ENCODE measurements at regions not wholly inside any gene's neighbourhood (a gene's known extent, or its start where the extent isn't known, plus 50 kb on each side); places are given as distances from the start of the nearest gene placed in this dataset.

- no peaks in the 10 kb centered on the region for H3K36me3 ChIP-seq (ENCODE audit: insufficient read depth, low read length)
- Mint-ChIP-seq H3K36me3 (no peaks in the 10 kb centered on the region), H3K27ac (no peak overlapping the region), H3K4me1 (no peaks in the 10 kb centered on the region), H3K27me3 (peaks cover 0 to 3% of the 10 kb centered on the region in 2 donors), H3K4me3 (no peak overlapping the region), H3K9me3 (peaks cover 0 to 8% (median 4%) of the 10 kb centered on the region in 5 donors)
- CTCF ChIA-PET = no interaction called here
- H3K9me3 ChIP-seq (ENCODE audit: low read length) = no peaks in the 10 kb centered on the region
- no peaks in the 10 kb centered on the region for H3K27me3 ChIP-seq (ENCODE audit: insufficient read depth, low read length, poor library complexity, severe bottlenecking)
- H3K4me1 ChIP-seq (ENCODE audit: insufficient read depth, low read length) = no peaks in the 10 kb centered on the region
- H3K4me3 ChIP-seq (ENCODE audit: low read length) = no peak overlapping the region
- POLR2A ChIA-PET = no interaction called here
- no peak for DNase-seq
- H3K27ac ChIP-seq (ENCODE audit: low read depth, low read length) = no peak overlapping the region
These were observed 130.8 kb downstream of the MAFB start for GRCh38 chr20:40558212-40558611.

- Histone ChIP-seq H3K27ac (ENCODE audit: low read depth, low read length) (no peak overlapping the region), H3K9me3 (ENCODE audit: low read length) (no peaks in the 10 kb centered on the region), H3K27me3 (ENCODE audit: insufficient read depth, low read length, poor library complexity, severe bottlenecking) (no peaks in the 10 kb centered on the region), H3K36me3 (ENCODE audit: insufficient read depth, low read length) (no peaks in the 10 kb centered on the region), H3K4me3 (ENCODE audit: low read length) (no peak overlapping the region), H3K4me1 (ENCODE audit: insufficient read depth, low read length) (no peaks in the 10 kb centered on the region)
- ChIA-PET POLR2A (no interaction called here), CTCF (no interaction called here)
- H3K9me3 Mint-ChIP-seq = peaks cover 0 to 8% (median 4%) of the 10 kb centered on the region in 5 donors
- H3K4me1 Mint-ChIP-seq = no peaks in the 10 kb centered on the region
- H3K27me3 Mint-ChIP-seq = peaks cover 8 to 24% of the 10 kb centered on the region in 2 donors
- no peak overlapping the region for H3K27ac Mint-ChIP-seq
- no peaks in the 10 kb centered on the region for H3K36me3 Mint-ChIP-seq
- DNase-seq = no peak
- no peak overlapping the region for H3K4me3 Mint-ChIP-seq
These were observed 137.9 kb downstream of the MAFB start for GRCh38 chr20:40551125-40551530.

GRCh38 chr20:40547483-40548091, 141.4 kb downstream of the MAFB start:
- Histone ChIP-seq H3K4me1 (ENCODE audit: insufficient read depth, low read length) (no peaks in the 10 kb centered on the region), H3K27ac (ENCODE audit: low read depth, low read length) (no peak overlapping the region), H3K27me3 (ENCODE audit: insufficient read depth, low read length, poor library complexity, severe bottlenecking) (no peaks in the 10 kb centered on the region), H3K9me3 (ENCODE audit: low read length) (no peaks in the 10 kb centered on the region), H3K36me3 (ENCODE audit: insufficient read depth, low read length) (no peaks in the 10 kb centered on the region), H3K4me3 (ENCODE audit: low read length) (no peak overlapping the region)
- Mint-ChIP-seq H3K27ac (no peak overlapping the region), H3K4me1 (no peaks in the 10 kb centered on the region), H3K36me3 (no peaks in the 10 kb centered on the region), H3K27me3 (peaks cover 4 to 21% of the 10 kb centered on the region in 2 donors), H3K4me3 (no peak overlapping the region), H3K9me3 (peaks cover 0 to 3% (median 0%) of the 10 kb centered on the region in 5 donors)
- ChIA-PET POLR2A (no interaction called here), CTCF (no interaction called here)
- no peak for DNase-seq

- DNase-seq = no peak
- H3K4me1 ChIP-seq (ENCODE audit: insufficient read depth, low read length) = no peaks in the 10 kb centered on the region
- H3K27ac ChIP-seq (ENCODE audit: low read depth, low read length) = no peak overlapping the region
- ChIA-PET POLR2A (no interaction called here), CTCF (no interaction called here)
- H3K4me3 Mint-ChIP-seq = no peak overlapping the region
- no peaks in the 10 kb centered on the region for H3K27me3 ChIP-seq (ENCODE audit: insufficient read depth, low read length, poor library complexity, severe bottlenecking)
- H3K4me1 Mint-ChIP-seq = no peaks in the 10 kb centered on the region
- H3K9me3 Mint-ChIP-seq = peaks cover 0 to 3% (median 0%) of the 10 kb centered on the region in 5 donors
- H3K9me3 ChIP-seq (ENCODE audit: low read length) = no peaks in the 10 kb centered on the region
- H3K27ac Mint-ChIP-seq = no peak overlapping the region
- no peaks in the 10 kb centered on the region for H3K36me3 Mint-ChIP-seq
- no peaks in the 10 kb centered on the region for H3K36me3 ChIP-seq (ENCODE audit: insufficient read depth, low read length)
- peaks cover 0 to 12% of the 10 kb centered on the region in 2 donors for H3K27me3 Mint-ChIP-seq
- H3K4me3 ChIP-seq (ENCODE audit: low read length) = no peak overlapping the region
These were observed 143.6 kb downstream of the MAFB start for GRCh38 chr20:40545478-40545877.

- no peak overlapping the region for H3K4me3 Mint-ChIP-seq
- POLR2A ChIA-PET = no interaction called here
- H3K4me1 Mint-ChIP-seq = no peaks in the 10 kb centered on the region
- DNase-seq = no peak
- CTCF ChIA-PET = no interaction called here
- H3K27ac Mint-ChIP-seq = no peak overlapping the region
- Histone ChIP-seq H3K36me3 (ENCODE audit: insufficient read depth, low read length) (no peaks in the 10 kb centered on the region), H3K27ac (ENCODE audit: low read depth, low read length) (no peak overlapping the region), H3K27me3 (ENCODE audit: insufficient read depth, low read length, poor library complexity, severe bottlenecking) (no peaks in the 10 kb centered on the region), H3K4me3 (ENCODE audit: low read length) (no peak overlapping the region), H3K9me3 (ENCODE audit: low read length) (no peaks in the 10 kb centered on the region), H3K4me1 (ENCODE audit: insufficient read depth, low read length) (no peaks in the 10 kb centered on the region)
- H3K27me3 Mint-ChIP-seq = peaks cover 0 to 4% of the 10 kb centered on the region in 2 donors
- no peaks in the 10 kb centered on the region for H3K36me3 Mint-ChIP-seq
- H3K9me3 Mint-ChIP-seq = peaks cover 0 to 3% (median 0%) of the 10 kb centered on the region in 5 donors
These were observed 147.0 kb downstream of the MAFB start for GRCh38 chr20:40542065-40542464.

- Histone ChIP-seq H3K4me1 (ENCODE audit: insufficient read depth, low read length) (no peaks in the 10 kb centered on the region), H3K4me3 (ENCODE audit: low read length) (no peak overlapping the region), H3K27me3 (ENCODE audit: insufficient read depth, low read length, poor library complexity, severe bottlenecking) (no peaks in the 10 kb centered on the region), H3K27ac (ENCODE audit: low read depth, low read length) (no peak overlapping the region), H3K9me3 (ENCODE audit: low read length) (no peaks in the 10 kb centered on the region), H3K36me3 (ENCODE audit: insufficient read depth, low read length) (no peaks in the 10 kb centered on the region)
- H3K27me3 Mint-ChIP-seq = peaks cover 0 to 4% of the 10 kb centered on the region in 2 donors
- no peaks in the 10 kb centered on the region for H3K36me3 Mint-ChIP-seq
- H3K4me3 Mint-ChIP-seq = no peak overlapping the region
- POLR2A ChIA-PET = no interaction called here
- H3K9me3 Mint-ChIP-seq = peaks cover 0 to 3% (median 0%) of the 10 kb centered on the region in 5 donors
- no peak overlapping the region for H3K27ac Mint-ChIP-seq
- no peaks in the 10 kb centered on the region for H3K4me1 Mint-ChIP-seq
- CTCF ChIA-PET = no interaction called here
- no peak for DNase-seq
These were observed 148.9 kb downstream of the MAFB start for GRCh38 chr20:40540166-40540565.

GRCh38 chr20:40538131-40538530, 150.9 kb downstream of the MAFB start:
- Histone ChIP-seq H3K27ac (ENCODE audit: low read depth, low read length) (no peak overlapping the region), H3K9me3 (ENCODE audit: low read length) (no peaks in the 10 kb centered on the region), H3K4me3 (ENCODE audit: low read length) (no peak overlapping the region), H3K27me3 (ENCODE audit: insufficient read depth, low read length, poor library complexity, severe bottlenecking) (no peaks in the 10 kb centered on the region), H3K4me1 (ENCODE audit: insufficient read depth, low read length) (no peaks in the 10 kb centered on the region), H3K36me3 (ENCODE audit: insufficient read depth, low read length) (no peaks in the 10 kb centered on the region)
- no peak for DNase-seq
- H3K9me3 Mint-ChIP-seq = peaks cover 3 to 5% (median 4%) of the 10 kb centered on the region in 5 donors
- no peak overlapping the region for H3K4me3 Mint-ChIP-seq
- H3K4me1 Mint-ChIP-seq = no peaks in the 10 kb centered on the region
- POLR2A ChIA-PET = no interaction called here
- H3K27me3 Mint-ChIP-seq = peaks cover 3 to 4% of the 10 kb centered on the region in 2 donors
- H3K27ac Mint-ChIP-seq = no peak overlapping the region
- CTCF ChIA-PET = no interaction called here
- H3K36me3 Mint-ChIP-seq = no peaks in the 10 kb centered on the region

GRCh38 chr20:40536808-40537207, 152.2 kb downstream of the MAFB start:
- no peak overlapping the region for H3K4me3 Mint-ChIP-seq
- CTCF ChIA-PET = no interaction called here

More at GRCh38 chr20:40536808-40537207, 152.2 kb downstream of the MAFB start:
- peaks cover 3 to 4% of the 10 kb centered on the region in 2 donors for H3K27me3 Mint-ChIP-seq
- POLR2A ChIA-PET = no interaction called here
- H3K27me3 ChIP-seq (ENCODE audit: insufficient read depth, low read length, poor library complexity, severe bottlenecking) = no peaks in the 10 kb centered on the region
- H3K9me3 Mint-ChIP-seq = peaks cover 9 to 17% (median 11%) of the 10 kb centered on the region in 5 donors
- no peaks in the 10 kb centered on the region for H3K9me3 ChIP-seq (ENCODE audit: low read length)
- H3K27ac Mint-ChIP-seq = no peak overlapping the region
- H3K4me3 ChIP-seq (ENCODE audit: low read length) = no peak overlapping the region
- DNase-seq = no peak
- H3K4me1 ChIP-seq (ENCODE audit: insufficient read depth, low read length) = no peaks in the 10 kb centered on the region
- no peaks in the 10 kb centered on the region for H3K36me3 Mint-ChIP-seq
- H3K36me3 ChIP-seq (ENCODE audit: insufficient read depth, low read length) = no peaks in the 10 kb centered on the region
- no peaks in the 10 kb centered on the region for H3K4me1 Mint-ChIP-seq
- no peak overlapping the region for H3K27ac ChIP-seq (ENCODE audit: low read depth, low read length)
